GM19239 (cell line): ENCODE measurements at regions not wholly inside any gene's neighbourhood (a gene's known extent, or its start where the extent isn't known, plus 50 kb on each side); places are given as distances from the start of the nearest gene placed in this dataset.

Experiments used
- DNase-seq: peaks from one replicate; pipeline ENCODE4 v3.0.0; 2011; ENCODE audit warnings: low spot score; ENCODE audit not compliant: insufficient read length
- FAIRE-seq: peaks from 2 replicates; lab custom pipeline; 2011; peaks lifted over from hg19 to GRCh38; lab: Jason Lieb, UNC

GRCh38 chr20:19807946-19808330 lies 49.9 kb downstream of the RIN2 start:
- FAIRE-seq = no peak
- no peak for DNase-seq

- no peak for FAIRE-seq
- DNase-seq = no peak
Observed at GRCh38 chr20:19808498-19808897, 50.4 kb downstream of the RIN2 start.

DNA sequence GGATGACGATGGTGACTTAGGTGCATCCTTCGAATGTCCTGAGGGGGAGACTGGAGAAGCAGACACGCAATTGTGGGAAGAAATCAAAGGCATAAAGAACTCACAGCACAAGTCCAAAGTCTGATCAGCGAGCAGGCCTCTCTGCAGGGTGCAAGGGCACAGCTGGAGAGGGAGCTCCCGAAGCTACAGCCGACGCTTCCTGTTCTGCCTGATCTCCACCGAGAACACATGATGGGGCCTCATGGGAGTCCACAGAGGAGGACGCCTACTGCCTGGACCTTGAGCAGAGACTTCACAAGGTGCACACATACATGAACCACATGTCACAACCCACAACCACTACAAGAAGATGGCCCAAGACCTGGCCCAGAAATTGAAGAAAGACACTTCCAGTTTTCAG lies 51.4 kb downstream of the RIN2 start:
- no peak for FAIRE-seq
- DNase-seq = no peak

DNA sequence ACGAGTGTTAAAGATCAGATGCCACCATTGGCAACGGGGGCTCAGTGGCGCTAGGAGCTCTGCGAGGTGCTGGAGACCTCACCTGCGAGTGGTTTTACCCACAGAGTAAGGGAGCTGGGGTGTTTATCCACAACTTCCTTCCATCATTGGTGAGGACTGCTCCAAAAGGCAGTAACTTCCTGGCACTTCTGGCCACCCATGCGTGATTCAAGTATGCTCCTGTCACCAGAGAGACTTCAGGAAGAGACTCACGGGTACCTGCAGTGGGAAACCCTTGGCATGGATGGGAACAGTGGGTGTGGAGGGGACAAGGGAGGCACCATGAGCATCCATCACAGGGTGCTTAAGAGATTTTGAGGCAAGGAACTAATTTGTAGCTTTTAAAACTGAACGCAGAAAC lies 53.2 kb downstream of the RIN2 start:
- FAIRE-seq = no peak

GRCh38 chr20:19812056-19812455 lies 54.0 kb downstream of the RIN2 start:
- FAIRE-seq (no peak), DNase-seq (no peak)

More for the DNA sequence above, 53.2 kb downstream of the RIN2 start:
- DNase-seq = no peak

GRCh38 chr20:19812696-19813095 lies 54.6 kb downstream of the RIN2 start:
- no peak for DNase-seq
- FAIRE-seq = no peak

GRCh38 chr20:19813846-19814640 lies 56.0 kb downstream of the RIN2 start:
- no peak for FAIRE-seq
- no peak for DNase-seq

DNA sequence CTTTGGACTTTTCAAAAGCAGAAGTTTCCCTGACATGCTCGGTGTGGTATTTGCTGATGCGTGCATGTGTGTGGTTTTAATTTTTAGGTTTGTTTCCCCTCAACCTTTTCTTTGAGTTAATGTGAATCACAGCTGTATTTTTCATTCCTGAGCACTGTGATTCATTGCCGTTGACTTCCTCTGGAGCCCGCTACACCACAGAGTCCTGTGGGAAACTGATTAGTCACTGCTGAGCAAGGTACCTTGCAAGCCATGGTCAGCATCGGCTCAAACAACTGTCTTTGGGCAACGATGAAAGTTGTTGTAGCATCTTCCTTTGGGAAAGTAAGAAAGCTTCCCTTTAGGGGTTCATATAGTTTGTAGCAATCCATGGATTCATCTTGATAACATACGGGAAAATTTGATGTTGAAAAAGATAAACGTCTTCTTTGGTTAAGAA lies 57.5 kb downstream of the RIN2 start:
- FAIRE-seq = no peak
- no peak for DNase-seq

DNA sequence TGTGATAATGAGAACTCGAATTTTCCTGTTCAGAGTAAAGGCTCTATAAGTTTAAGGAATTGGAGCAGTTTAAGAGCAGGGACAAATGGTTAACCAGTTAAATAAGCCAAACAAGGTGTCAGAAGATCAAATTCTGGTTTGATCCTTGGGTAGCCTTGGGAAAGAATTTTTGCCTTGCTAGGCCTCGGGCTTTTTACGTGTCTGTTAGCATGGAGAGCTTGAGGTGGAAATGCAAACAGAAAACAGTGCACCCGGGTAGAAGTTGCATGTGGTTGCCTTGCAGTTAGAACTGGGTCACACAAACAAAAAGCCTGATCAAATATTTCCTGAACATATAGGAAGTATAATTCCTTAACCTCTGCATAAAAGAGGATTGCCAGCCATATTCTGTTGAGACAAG lies 58.3 kb downstream of the RIN2 start:
- FAIRE-seq (no peak), DNase-seq (no peak)

- DNase-seq = no peak
- FAIRE-seq = no peak
Observed at GRCh38 chr20:19817017-19817416, 59.0 kb downstream of the RIN2 start.

- DNase-seq (no peak), FAIRE-seq (no peak)
Observed at GRCh38 chr20:19819149-19819548, 61.1 kb downstream of the RIN2 start.

- no peak for DNase-seq
- no peak for FAIRE-seq
Observed at GRCh38 chr20:19820555-19821211, 62.6 kb downstream of the RIN2 start.

- no peak for FAIRE-seq
- DNase-seq = no peak
Observed at GRCh38 chr20:19821606-19822005, 63.5 kb downstream of the RIN2 start.

- DNase-seq (no peak), FAIRE-seq (no peak)
Observed at GRCh38 chr20:19823216-19823615, 65.2 kb downstream of the RIN2 start.

GRCh38 chr20:19823971-19824370 lies 65.9 kb downstream of the RIN2 start:
- DNase-seq (no peak), FAIRE-seq (no peak)

GRCh38 chr20:19824861-19825260 lies 66.8 kb downstream of the RIN2 start:
- DNase-seq (no peak), FAIRE-seq (no peak)

DNA sequence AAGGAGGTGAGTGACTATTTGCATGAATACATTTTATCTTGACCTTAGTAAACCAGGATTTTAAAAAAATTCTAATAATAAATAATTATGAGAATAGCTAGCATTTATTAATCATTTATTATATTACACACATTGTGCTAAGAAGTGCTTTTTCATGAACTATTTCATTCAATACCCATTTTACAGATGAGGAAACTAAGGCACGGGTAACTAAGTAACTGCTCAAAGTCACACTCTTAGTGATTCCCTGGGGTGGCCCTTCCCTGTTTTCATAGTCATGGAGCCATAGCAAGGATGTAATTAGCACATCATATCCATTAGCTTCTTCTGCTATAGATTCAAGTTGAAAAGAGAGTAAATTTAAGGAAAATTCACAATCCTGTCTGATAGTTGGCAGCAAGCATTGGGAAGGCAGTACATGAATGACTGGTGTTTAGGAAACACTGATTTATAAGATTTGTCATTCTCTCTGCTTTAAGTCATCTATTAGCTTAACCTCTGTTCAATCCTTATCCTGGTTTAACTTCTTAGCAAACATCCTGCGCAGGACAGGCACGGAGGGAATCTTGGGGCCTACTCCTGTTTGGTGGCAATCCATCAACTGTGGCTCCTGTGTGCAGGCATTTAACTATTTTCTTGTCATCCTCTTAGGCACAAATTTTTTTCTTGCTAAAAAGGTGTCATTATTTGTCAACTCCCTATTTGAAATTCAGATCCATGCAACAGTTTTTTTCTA lies 68.3 kb downstream of the RIN2 start:
- DNase-seq (no peak), FAIRE-seq (no peak)

DNA sequence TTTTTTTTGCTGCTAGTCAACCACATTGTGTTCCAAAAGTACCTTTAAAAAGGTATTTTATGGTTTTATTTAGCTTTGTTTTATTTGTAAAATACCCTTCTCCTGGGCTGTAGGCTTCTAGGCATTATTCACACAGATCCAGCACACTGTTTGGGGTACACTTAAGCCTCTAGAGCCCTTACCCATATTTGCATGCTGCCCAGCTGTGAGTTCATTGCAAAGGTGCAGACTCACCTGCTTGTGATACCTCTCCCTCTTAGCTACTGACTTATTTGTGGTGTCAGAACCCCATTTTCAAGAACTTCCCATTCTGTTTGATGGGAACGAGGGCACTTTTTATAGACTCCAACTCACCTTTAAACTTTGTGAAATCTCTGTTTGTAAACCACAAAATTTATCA lies 69.8 kb downstream of the RIN2 start:
- no peak for FAIRE-seq
- no peak for DNase-seq

DNA sequence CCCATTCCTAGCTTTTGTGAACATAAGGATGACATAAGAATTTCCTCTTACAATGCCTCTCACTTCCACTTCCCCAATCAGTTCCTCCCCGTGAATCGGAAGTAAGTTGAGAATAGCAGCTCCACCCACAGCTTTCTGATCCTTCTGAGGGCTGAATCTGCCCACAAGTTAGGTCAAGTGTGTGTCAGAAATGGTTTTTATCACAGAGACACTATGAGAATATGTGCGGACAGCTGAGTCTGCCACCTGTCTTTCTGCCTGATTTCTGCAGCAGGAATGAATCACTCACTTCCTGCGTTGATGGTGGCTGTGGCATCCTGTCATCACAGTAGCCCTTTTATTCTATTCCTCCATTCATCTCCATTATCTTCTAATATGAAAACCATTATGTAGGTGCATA lies 70.2 kb downstream of the RIN2 start:
- FAIRE-seq = no peak
- DNase-seq = peak; percentile 50

- DNase-seq (no peak), FAIRE-seq (no peak)
Observed at GRCh38 chr20:19830211-19830785, 72.2 kb downstream of the RIN2 start.

- no peak for FAIRE-seq
- DNase-seq = no peak
Observed at GRCh38 chr20:19832875-19833274, 74.8 kb downstream of the RIN2 start.
